Esophagus mucosa (tissue), 1 donor: ENCODE measurements at regions not wholly inside any gene's neighbourhood (a gene's known extent, or its start where the extent isn't known, plus 50 kb on each side); places are given as distances from the start of the nearest gene placed in this dataset.
"Not testable (repeated sequence)": the region's sequence is repeated elsewhere in the genome, so short reads cannot be mapped to it uniquely, and the experiment has no call there.

ENCODE experiments used
- ATAC-seq: fragments of 200-7000 bp; cut with Tn5 transposase; one replicate; pipeline ENCODE4 v1.9.1; 2020
- donor health status: DM: yes; HTN: yes; CAD: no.

DNA sequence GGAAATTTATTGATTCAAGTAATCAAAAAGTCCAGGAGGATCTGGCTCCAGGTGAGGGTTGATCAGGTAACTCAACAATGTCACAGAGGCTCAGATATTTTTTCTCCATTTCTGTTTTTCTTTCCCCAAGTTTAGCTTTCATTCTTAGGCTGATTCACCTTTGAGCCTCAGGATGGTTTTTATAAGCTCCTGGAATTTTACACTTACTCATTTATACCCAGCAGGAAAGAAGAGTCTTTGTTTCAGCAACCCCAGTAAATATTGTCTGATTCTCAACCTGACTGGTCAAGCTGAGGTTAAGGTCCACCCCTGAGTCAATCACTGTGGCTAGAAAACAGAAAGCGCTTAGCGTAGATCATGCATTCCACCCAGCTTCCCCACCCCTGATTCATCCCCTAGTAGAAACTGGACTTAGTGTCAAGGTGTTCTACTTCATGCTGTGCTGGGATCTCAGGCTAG lies 500.6 kb downstream of the KIF4B start:
- no peak for ATAC-seq

DNA sequence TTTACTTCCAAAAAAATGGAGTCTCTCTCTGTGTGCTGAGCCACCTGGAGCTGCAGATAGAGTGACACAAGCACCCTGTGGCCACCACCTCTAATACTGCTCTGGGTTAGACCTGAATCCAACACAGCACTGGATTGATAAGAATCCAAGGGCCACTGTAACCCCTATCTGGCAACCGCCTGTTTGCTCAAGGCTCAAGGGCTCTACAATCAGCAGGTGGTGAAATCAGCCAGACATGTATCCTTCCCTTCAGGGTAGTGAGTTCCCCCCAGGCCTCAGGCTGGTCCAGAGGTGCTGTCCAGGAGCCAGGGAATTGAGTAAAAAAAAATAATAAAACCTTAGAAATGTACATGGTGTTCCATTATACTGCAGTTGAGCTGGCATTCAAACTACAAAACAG lies 509.0 kb downstream of the KIF4B start:
- ATAC-seq: no peak

- peak; percentile 98 for ATAC-seq
Measured at GRCh38 chr5:155529362-155529761, 515.8 kb downstream of the KIF4B start.

DNA sequence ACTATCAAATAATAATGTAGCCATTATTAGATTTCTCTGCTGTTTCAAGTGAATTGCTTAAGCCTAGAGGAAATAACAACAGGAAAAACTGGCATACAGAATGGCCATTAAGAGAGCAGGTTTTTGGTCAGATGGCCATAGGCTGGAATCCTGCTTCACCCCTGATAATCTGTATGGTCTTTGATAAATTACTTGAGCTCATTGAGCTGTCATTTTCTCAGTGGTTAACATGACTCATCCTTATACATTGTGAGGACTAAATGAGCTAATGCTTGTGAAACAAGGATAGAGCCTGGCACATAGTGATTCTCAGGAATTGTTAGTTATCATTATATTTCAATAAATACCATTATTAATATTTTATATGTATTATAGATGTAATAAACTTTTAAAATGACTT lies 516.5 kb downstream of the KIF4B start:
- peak; percentile 79 for ATAC-seq

DNA sequence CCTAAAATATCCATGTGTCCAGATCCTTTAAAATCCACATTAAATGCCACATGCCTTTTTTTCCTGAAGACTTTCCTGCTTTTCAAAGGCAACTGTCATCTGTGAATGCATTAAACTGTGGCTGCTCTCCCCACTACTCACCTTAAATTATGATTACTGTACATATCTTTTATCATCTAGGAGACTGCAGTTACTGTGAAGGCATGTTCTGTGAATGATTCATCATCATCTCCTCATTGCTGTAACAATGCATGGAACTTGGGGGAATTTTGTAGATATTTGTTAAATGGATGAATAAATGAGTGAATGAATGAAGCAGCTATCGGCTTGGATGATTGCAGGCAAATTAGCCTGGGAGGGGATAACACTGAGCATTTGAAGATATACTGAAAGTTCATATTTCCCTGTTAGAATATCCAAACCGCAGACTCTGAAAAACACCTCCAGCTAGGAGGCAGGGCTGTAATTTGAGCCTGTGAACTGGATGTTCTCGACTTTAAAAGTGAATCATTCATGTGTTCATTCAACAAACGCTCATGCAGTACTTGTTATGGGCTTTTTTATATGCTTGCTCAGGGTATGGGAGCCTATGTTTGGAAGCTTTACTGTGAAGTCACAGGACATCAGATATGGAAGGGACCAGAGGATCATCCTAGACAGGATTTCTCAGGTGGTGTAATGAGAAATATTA lies 519.2 kb downstream of the KIF4B start:
- ATAC-seq: no peak

DNA sequence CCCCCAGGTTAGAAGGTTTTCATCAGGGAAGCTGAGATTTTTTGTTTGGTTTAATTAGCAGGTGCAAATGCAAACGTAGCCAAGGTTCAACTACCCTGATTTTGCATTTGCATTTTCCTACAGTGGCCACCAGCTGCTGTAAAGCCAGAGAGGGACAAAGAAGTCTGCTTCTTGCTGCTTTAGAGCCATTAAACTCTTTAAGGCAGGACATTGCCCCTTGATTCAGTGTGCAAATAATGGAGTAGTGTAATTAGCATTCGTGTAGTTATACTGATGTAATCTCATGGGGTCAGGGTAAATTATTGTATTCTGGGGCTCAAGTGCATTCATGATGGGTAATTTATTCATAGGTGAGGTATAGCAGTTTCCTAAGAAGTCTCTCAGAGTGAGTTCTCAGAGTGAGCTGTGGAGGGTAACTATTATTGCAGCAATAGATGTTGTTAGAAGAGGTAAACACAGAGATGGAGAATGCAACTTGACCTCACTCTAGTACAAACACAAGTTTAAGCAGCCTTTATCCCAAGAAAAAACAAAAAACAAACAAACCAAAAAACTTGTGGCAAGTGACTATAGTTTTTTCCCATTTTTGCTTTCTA lies 526.5 kb downstream of the KIF4B start:
- ATAC-seq: no peak

DNA sequence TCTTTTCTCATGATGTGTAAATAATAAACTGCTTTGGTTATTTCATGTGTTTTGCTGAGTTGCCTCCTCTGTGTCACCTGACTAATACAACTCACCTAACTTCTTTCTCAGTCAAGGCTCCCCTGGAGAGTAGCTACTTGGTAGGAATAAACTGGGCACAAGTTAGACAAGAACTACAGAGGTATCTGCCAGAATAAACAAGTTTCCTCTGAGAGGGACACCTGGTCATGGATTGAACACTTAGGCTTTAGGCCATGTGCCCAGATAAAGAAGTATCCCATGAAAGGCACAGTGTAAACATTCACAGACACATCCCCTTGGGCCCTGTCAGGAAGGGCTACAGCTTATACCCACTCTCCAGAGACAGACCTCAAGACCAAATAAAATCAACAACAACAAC lies 532.5 kb downstream of the KIF4B start:
- peak; percentile 45 for ATAC-seq

DNA sequence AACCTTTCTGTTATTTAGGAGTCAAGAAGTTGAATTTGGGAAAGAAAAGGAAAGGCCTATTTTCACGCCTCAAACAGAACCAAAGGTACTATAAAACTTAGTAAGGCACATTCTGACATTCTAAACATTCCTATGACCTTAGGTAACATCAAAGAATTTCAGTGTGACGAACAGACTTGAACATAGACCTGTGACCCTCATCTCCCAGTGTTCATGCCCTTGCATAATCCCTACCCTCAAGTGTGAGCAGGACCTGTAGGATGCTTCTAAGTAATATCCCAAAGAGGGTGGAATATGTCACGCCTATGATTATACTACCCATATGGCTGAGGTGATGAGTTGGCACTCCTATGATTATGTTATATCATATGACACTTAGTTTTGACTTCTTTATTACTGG lies 540.9 kb downstream of the KIF4B start:
- no peak for ATAC-seq

DNA sequence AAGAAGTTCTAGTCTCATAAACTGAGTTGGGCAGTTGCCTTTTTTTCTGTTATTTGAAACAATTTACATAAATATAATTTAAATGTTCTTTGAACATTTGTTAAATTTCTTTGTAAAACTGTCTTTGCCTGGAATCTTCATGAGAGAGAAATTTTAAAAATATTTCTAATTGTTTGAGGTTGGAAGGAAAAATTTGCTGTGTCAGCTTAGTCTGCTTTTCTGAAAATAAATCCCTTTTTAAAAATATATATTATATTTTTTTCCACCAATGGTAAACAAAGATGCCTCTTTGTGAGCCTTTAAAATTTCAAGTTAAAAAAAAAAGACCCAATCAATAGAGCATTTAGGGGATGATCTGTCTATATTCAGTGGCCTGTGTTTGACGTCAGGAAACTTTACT lies 542.7 kb downstream of the KIF4B start:
- no peak for ATAC-seq

- ATAC-seq: no peak
Measured at GRCh38 chr5:155556700-155557099, 543.1 kb downstream of the KIF4B start.

DNA sequence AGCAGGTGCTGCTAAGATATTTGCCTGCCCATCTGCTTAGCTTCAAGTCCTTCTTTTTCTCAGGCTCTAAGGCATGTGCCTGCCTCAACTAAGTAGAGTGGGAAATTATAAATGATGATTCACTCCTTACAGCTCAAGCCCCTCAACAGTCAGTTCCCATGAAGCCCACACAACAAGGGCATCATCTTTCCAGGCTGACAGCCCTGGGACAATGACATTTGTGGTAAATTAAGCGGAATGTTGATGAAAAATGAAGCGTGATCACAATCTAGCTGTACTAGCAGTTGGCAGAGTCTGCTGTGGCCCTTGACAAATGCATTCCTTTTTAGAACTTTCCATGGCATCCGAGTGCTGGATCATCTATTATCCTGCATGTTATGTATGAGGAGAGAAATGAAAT lies 548.6 kb downstream of the KIF4B start:
- no peak for ATAC-seq

GRCh38 chr5:155564541-155564940 lies 551.0 kb downstream of the KIF4B start:
- no peak for ATAC-seq

GRCh38 chr5:155575861-155576260 lies 562.3 kb downstream of the KIF4B start:
- ATAC-seq: no peak

DNA sequence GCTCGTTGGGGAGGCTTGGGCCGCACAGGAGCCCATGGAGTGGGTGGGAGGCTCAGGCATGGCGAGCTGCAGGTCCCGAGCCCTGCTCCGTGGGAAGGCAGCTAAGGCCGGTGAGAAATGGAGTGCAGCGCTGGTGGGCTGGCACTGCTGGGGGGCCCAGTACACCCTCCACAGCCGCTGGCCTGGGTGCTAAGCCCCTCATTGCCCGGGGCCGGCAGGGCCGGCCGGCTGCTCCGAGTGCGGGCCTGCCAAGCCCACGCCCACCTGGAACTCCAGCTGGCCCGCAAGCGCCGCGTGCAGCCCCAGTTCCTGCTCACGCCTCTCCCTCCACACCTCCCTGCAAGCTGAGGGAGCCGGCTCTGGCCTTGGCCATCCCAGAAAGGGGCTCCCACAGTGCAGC lies 573.3 kb downstream of the KIF4B start:
- ATAC-seq: not testable (repeated sequence)

DNA sequence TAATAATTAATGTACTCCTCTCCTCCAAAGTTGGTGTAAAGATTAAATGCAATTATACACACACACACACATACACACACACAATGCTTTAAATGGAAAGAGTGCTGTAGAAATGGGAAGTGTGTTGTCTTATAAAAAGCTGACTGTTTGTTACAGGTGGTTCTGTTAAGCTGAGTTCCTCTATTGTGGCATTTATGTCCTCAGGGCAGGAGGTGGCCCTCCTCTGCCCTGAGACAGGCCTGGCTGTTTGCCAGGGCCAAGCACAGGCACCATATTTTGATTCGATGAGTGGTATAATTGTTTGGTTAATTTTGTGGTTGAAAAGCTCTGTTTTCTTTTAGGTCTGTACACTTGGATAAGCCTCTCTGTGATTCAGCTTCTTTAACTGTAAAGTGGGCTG lies 573.9 kb downstream of the KIF4B start:
- no peak for ATAC-seq

- ATAC-seq: no peak
Measured at GRCh38 chr5:155591273-155591672, 577.7 kb downstream of the KIF4B start.

DNA sequence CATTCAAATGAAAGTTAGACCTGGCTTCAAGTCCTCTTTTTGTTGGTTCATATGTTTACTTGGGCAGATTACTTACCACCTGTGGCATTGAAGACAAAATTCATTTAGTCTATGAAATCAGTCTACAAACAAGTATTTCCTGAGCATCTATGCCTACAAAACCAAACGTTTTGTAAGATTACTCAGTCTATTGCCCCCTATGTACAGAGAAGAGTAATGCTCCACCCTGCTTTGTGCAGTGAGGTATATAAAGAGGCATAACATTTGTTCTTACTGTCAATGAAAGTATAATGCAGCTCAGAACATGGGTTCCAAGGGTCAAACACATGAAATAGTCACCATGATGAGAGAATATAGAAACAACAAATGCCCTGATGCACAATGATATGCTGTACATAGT lies 580.7 kb downstream of the KIF4B start:
- ATAC-seq: no peak

GRCh38 chr5:155595791-155596190 lies 582.2 kb downstream of the KIF4B start:
- no peak for ATAC-seq

- ATAC-seq: no peak
Measured at GRCh38 chr5:155598552-155598951, 585.0 kb downstream of the KIF4B start.

- ATAC-seq: no peak
Measured at GRCh38 chr5:155605920-155606319, 592.4 kb downstream of the KIF4B start.

DNA sequence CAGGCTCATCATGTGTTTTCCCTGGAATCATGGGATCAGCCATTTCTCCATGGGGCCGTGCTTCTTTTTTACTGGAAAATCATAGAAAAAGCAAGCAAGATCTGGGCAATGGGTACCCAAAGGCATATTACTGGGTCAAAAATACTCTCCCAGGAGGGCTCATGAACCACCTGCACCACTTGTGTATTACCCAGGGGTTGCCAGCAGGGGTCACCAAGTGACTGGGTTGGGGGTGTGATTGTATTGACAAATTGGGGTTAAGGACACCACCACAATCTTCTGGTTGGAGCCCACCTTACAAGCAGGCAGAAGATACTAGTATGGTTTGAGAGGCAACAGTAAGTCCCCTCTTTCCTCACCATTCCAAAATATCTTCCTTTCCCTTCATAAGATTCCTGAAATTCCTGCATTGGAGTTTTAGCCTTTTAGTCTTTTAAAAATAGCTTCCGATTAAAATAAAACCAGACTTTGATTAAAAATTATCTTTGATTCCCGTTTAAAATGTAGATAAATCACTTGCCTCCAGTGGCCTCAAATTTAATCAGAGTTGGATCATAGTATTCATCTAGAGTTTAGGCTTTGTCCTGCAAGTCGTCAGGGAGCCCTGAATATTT lies 603.3 kb downstream of the KIF4B start:
- ATAC-seq: peak; percentile 48

DNA sequence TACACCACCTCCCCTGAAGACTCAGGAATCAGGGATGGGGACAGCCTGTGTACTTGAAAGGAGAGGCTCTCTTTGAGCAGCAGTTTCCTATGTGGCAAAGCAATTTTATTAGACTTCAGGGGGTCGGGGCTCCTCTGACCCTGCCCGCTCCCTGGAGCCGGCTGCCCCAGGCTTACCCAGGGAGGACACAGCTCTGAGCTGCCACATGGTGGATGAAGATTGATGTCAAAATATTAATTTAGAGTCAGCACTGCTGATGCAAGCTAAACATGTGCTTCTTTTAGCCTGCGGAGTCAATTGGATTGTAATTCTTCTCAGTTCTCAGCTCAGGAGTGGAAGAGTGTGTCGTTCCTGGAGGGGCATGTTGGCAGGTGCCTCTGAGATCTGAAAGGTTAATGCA lies 606.1 kb downstream of the KIF4B start:
- no peak for ATAC-seq

- ATAC-seq: no peak
Measured at GRCh38 chr5:155620821-155621410, 607.4 kb downstream of the KIF4B start.
